HG03064 (cell line): ENCODE measurements at regions not wholly inside any gene's neighbourhood (a gene's known extent, or its start where the extent isn't known, plus 50 kb on each side); places are given as distances from the start of the nearest gene placed in this dataset.
"Not testable (repeated sequence)": the region's sequence is repeated elsewhere in the genome, so short reads cannot be mapped to it uniquely, and the experiment has no call there.

Experiments used
- ATAC-seq: cut with Tn5 transposase; IDR thresholded peaks from one replicate; pipeline ENCODE4 v1.9.1; 2021; ENCODE audit warnings: low read depth; ENCODE audit not compliant: unreplicated experiment

DNA sequence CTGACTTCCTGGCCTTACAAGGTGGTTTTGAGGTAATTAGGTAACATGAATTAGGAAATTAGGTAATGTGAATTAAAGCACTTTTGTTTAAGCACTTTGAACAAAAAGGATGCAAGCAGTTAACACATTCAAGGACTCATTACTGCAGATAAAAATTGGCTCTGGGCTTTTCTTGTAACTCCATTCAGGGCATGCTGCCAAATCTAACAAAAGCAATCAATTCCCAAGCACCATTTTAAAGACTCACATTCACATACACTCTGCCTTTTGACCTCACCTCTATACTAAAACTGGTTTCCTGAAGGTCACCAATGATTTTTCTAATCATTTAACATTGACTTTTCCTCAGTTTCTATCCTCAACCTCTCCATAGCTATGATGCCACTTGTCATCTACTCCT, 251.2 kb upstream of the RHOBTB1 start:
- ATAC-seq, result no peak

GRCh38 chr10:61192589-61192988, 248.6 kb upstream of the RHOBTB1 start:
- not testable (repeated sequence) for ATAC-seq

DNA sequence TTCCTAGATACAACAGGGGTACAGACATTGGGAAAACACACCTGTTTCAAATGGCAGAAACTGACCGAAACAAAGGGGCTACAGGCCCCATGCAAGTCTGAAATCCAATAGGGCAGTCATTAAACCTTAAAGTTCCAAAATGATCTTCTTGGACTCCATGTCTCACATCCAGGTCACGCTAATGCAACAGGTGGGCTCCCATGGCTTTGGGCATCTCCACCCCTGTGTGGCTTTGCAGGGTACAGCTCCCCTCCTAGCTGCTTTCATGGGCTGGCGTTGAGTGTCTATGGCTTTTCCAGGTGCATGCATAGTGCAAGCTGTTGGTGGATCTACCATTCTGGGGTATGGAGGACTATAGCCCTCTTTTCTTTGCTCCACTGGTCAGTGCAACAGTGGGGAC, 248.1 kb upstream of the RHOBTB1 start:
- no peak for ATAC-seq

DNA sequence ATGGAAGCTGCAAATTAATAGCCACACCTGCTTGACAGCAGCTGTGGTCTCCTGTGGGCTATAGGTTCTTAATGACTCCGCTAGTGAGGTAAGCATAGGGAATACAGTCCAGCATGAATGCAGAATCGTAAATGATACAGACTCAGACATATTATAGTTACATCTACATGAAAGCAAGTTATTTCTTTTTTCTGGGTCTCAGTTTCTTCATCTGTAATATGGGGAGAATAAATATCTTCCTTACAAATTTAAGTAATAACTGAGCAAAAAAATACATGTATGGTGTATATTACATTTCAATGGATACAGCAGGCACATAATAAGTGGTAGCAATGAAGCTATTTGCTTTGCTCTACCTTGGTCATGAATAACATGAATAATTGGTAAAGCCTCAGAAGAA, 245.9 kb upstream of the RHOBTB1 start:
- no peak for ATAC-seq

DNA sequence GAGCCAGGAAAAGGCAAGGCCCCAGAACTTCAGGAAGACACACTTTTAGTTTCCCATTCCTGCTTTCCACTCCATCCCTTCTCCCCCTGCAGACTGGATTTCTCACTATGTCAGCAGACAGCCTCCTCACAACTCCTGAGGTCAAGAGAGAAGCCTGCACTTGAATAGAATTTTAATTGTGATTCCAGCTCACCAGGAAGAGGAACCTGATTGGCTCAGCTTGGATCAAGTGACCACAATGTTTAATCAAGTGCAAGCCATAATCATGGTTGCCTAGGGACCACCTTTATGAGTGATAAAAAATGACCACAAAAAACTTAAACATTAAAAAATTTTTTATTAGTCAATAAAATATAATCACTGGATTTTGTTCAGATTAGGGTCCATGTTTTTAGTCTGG, 244.7 kb upstream of the RHOBTB1 start:
- ATAC-seq, result no peak

DNA sequence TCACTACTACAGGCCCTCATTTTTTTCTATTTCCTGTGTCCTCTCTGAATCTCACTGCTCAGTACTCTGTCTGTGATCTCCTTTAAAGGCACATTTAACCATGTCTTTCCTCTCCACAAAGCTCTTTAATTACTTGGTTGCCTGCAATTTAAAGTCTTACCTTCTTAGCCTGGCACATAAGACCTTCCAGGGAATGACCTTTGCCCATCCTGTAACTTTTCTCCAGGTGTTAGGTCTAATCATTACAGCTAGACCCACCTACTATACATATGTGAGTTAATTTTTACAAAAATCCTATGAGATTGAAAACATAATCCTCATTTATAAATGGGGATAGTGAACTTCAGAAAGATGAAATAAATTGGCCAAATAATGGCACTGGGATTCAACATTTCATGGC, 244.1 kb upstream of the RHOBTB1 start:
- ATAC-seq, result no peak

DNA sequence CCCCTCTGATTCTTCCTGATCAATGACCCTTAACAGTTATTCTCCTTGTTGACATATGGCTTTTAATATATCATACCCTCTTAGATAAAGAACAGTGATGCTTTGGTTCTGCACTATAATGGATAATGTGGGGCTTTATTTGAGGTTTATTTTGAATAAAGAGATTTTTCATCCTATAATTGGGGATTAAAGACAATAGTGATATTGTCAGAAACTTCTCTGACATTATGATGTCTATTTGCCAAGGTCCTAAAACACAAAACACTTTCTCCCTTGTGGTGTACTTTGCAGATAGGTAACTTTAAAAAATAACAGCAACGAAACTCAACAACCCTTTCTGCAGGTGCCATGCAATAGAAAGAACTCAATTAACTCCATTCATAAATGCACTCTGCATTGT, 243.6 kb upstream of the RHOBTB1 start:
- ATAC-seq, result no peak

- no peak for ATAC-seq
Measured at GRCh38 chr10:61186408-61186807, 242.4 kb upstream of the RHOBTB1 start.

GRCh38 chr10:61184429-61184828, 240.4 kb upstream of the RHOBTB1 start:
- no peak for ATAC-seq

DNA sequence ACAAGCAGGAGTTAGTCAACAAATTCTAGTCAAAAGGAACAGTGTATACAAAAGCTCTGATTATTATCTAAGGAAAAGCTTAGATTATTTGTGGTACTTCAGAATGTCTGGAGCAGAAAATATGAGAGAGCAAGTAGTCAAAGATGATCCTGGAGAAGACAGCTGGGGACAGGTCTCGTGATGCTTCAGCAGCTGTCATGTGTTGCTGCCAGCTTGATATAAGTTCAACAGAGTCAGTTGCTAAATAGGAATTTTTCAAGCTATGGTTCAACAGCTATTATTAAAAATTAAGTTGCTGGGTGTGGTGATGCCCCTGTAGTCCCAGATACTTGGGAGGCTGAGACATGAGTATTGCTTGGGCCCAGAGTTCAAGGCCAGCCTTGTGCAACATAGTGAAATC, 240.0 kb upstream of the RHOBTB1 start:
- ATAC-seq, result no peak

DNA sequence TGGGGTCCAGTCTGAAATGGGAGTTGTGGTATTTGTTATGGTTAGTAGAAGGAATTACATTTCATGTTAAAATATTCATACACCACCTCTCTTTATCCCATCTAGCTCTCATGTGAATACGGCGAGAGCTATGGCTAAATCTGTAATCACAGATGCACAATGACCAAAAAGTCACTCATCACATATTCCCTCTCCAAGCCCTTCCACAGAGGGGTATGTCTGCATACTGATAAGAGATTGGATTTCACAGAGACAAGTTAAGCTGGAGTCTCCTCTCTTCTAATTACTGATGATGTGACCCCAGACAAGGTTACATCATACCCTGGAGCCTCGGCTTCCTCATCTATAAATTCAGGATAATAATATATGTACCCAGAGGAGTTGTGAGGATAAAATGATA, 237.8 kb upstream of the RHOBTB1 start:
- ATAC-seq, result no peak

- no peak for ATAC-seq
Measured at GRCh38 chr10:61179771-61180170, 235.8 kb upstream of the RHOBTB1 start.

- no peak for ATAC-seq
Measured at GRCh38 chr10:61176424-61176823, 232.4 kb upstream of the RHOBTB1 start.

GRCh38 chr10:61175316-61175715, 231.3 kb upstream of the RHOBTB1 start:
- ATAC-seq, result no peak

DNA sequence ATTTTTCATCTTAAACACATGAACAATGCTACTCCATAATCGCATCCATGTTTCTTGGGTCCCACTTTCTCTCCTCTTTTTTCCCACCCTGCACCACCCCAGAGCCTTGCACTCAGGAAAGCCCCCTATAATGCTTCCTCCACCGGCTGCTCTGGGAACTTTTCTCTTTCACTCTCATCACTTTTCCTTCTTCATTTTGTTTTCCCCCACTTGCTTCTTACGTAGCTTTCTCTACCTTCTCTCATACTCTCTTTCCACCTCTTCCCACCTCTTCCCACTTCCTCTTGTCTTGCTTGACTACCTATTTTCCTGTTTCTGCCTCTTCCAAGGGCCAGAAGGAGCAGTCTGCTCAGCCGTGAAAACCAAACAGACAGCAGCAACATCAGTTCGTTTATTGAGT, 229.5 kb upstream of the RHOBTB1 start:
- ATAC-seq, result no peak

DNA sequence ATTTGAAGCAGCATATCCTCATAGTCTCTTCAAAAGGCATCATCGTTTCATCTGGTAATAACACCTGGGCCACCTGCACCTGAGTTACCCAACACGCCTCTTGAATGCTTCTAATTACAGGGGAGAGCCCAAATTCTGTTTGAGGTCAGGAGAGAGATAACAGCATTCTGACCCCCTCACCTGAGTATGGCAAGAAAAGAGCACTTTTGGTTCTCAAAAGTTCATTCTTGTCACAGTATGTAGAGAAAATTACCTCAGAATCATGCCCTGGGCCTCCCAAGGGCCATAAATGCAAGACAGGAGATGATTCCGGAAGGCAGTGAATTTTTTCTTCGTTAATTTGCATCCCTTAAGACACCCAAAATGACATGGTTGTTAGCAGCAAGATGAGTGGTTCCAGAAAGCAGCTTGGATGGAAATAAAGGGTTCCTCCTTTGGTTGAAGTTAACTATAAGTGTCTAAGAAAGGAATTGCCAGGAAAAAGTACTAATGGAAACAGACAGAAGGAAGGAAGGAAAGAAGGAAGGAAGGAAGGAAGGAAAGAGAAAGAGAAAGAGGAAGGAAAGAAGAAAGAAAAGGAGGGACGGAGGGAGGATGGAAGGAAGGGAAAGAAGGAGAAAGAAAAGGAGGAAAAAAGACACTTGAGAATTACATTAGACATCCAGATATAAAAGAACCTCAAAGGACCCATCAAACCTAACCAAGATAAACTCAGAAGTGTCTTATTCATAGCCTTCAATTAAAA, 228.4 kb upstream of the RHOBTB1 start:
- no peak for ATAC-seq

GRCh38 chr10:61170594-61170993, 226.6 kb upstream of the RHOBTB1 start:
- no peak for ATAC-seq

DNA sequence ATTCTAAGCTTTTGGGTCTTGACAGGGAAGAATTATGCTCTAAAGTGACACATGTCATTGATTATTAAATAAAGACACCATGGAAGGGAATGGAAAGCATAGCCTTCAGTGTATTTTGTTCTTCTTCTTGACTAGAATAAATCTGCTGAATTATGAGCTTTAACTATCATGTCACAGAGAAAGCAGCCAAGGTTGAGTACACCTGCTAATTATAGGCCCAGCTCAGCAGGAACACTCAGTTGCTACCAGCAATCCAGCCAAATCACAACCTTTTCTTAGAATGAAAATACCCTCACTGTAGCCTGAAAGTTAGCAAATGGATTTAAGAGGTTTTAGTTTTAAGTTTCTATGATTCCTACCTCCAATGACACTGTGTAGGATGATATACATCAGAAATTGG, 225.3 kb upstream of the RHOBTB1 start:
- no peak for ATAC-seq

- ATAC-seq, result no peak
Measured at GRCh38 chr10:61166489-61166888, 222.5 kb upstream of the RHOBTB1 start.

GRCh38 chr10:61166065-61166464, 222.1 kb upstream of the RHOBTB1 start:
- ATAC-seq, result no peak

DNA sequence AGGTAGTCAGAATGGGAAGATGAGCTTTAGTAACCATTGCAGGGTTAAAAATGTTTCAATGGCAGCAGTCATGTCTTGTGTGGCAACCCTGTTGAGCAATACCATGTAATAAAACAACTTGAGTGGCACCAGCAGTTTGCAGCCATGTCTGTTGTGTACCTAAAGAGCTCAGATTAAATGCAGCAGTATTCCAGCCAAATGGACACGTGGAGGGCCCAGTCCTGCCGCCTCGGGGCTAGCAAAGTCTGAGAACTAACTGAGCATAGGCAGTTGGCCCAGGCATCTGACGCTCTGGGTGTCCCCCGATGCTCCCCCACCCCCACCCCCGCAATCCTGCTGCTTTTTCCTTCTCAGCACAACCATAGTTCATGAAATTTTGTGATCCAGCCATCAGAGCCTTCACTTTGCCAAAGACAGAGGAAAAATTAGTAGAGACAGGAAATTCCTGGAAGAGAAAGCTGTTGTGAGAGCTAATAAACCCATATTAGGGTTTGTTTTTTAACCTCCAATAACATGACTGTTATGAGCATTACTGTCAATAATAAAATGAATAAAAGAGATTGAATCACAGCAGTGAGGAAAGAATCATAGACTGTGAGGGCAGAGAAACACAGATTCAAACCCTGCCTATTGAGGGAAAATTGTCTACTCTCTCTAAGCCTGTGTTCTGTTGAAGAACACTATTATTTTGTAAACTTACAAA, 220.6 kb upstream of the RHOBTB1 start:
- ATAC-seq, result no peak

- ATAC-seq, result no peak
Measured at GRCh38 chr10:61163403-61163802, 219.4 kb upstream of the RHOBTB1 start.
